ENCODE measurements at regions not wholly inside any gene's neighbourhood (a gene's known extent, or its start where the extent isn't known, plus 50 kb on each side); places are given as distances from the start of the nearest gene placed in this dataset.

- intact Hi-C loops (cut with DNase I): no loop called here
- 93% methylated on average over 3 of the region's 3 CpGs for WGBS
- Histone ChIP-seq H3K4me1 (ENCODE audit: control insufficient read depth, insufficient read depth, low read length) (peaks cover 2% of the 10 kb centered on the region), H3K27ac (ENCODE audit: low read length) (no peak overlapping the region), H3K4me3 (ENCODE audit: low read length) (no peak overlapping the region), H3K9me3 (ENCODE audit: control insufficient read depth, low read length) (no peaks in the 10 kb centered on the region), H3K27me3 (ENCODE audit: control insufficient read depth, insufficient read depth) (no peaks in the 10 kb centered on the region)
- DNase-seq: no peak
- no peak for ATAC-seq
Observed at GRCh38 chr1:229030630-229031029, 240.3 kb upstream of the RAB4A start.

GRCh38 chr1:229031061-229031460 lies 239.8 kb upstream of the RAB4A start:
- Histone ChIP-seq H3K27me3 (ENCODE audit: control insufficient read depth, insufficient read depth) (no peaks in the 10 kb centered on the region), H3K4me3 (ENCODE audit: low read length) (no peak overlapping the region), H3K4me1 (ENCODE audit: control insufficient read depth, insufficient read depth, low read length) (peaks cover 2% of the 10 kb centered on the region), H3K27ac (ENCODE audit: low read length) (no peak overlapping the region), H3K9me3 (ENCODE audit: control insufficient read depth, low read length) (no peaks in the 10 kb centered on the region)
- 79% methylated on average over 10 of the region's 10 CpGs for WGBS
- ATAC-seq: no peak
- DNase-seq: no peak
- intact Hi-C loops (cut with DNase I): no loop called here

- DNase-seq (no peak), ATAC-seq (peak in 1 of 2 donors; percentile 50)
- no peaks in the 10 kb centered on the region for H3K27me3 ChIP-seq (ENCODE audit: control insufficient read depth, insufficient read depth)
- H3K4me3 ChIP-seq (ENCODE audit: low read length): no peak overlapping the region
- peaks cover 2% of the 10 kb centered on the region for H3K4me1 ChIP-seq (ENCODE audit: control insufficient read depth, insufficient read depth, low read length)
- 73% methylated on average over 12 of the region's 12 CpGs for WGBS
- no peaks in the 10 kb centered on the region for H3K9me3 ChIP-seq (ENCODE audit: control insufficient read depth, low read length)
- no peak overlapping the region for H3K27ac ChIP-seq (ENCODE audit: low read length)
- intact Hi-C loops (cut with DNase I): no loop called here
Observed at GRCh38 chr1:229031481-229032341, 239.2 kb upstream of the RAB4A start.

GRCh38 chr1:229032375-229032774 lies 238.5 kb upstream of the RAB4A start:
- Histone ChIP-seq H3K4me3 (ENCODE audit: low read length) (no peak overlapping the region), H3K27ac (ENCODE audit: low read length) (no peak overlapping the region), H3K4me1 (ENCODE audit: control insufficient read depth, insufficient read depth, low read length) (peaks cover 2% of the 10 kb centered on the region), H3K27me3 (ENCODE audit: control insufficient read depth, insufficient read depth) (no peaks in the 10 kb centered on the region), H3K9me3 (ENCODE audit: control insufficient read depth, low read length) (no peaks in the 10 kb centered on the region)
- DNase-seq: no peak
- ATAC-seq: peak in 1 of 2 donors; percentile 70
- intact Hi-C loops (cut with DNase I): no loop called here
- WGBS: 66% methylated on average over 1 of the region's 1 CpG

- ATAC-seq: no peak
- 82% methylated on average over 4 of the region's 4 CpGs for WGBS
- intact Hi-C loops (cut with DNase I): no loop called here
- Histone ChIP-seq H3K27me3 (ENCODE audit: control insufficient read depth, insufficient read depth) (no peaks in the 10 kb centered on the region), H3K9me3 (ENCODE audit: control insufficient read depth, low read length) (no peaks in the 10 kb centered on the region), H3K4me1 (ENCODE audit: control insufficient read depth, insufficient read depth, low read length) (peaks cover under 1% of the 10 kb centered on the region), H3K27ac (ENCODE audit: low read length) (no peak overlapping the region), H3K4me3 (ENCODE audit: low read length) (no peak overlapping the region)
- no peak for DNase-seq
Observed at GRCh38 chr1:229033480-229033879, 237.4 kb upstream of the RAB4A start.

- Histone ChIP-seq H3K27me3 (ENCODE audit: control insufficient read depth, insufficient read depth) (no peaks in the 10 kb centered on the region), H3K4me3 (ENCODE audit: low read length) (no peak overlapping the region), H3K4me1 (ENCODE audit: control insufficient read depth, insufficient read depth, low read length) (no peaks in the 10 kb centered on the region), H3K9me3 (ENCODE audit: control insufficient read depth, low read length) (no peaks in the 10 kb centered on the region), H3K27ac (ENCODE audit: low read length) (no peak overlapping the region)
- ATAC-seq (peak in 1 of 2 donors; percentile 52), DNase-seq (no peak)
- intact Hi-C loops (cut with DNase I): no loop called here
- WGBS: 60% methylated on average over 3 of the region's 3 CpGs
Observed at GRCh38 chr1:229034342-229034741, 236.6 kb upstream of the RAB4A start.

- Histone ChIP-seq H3K4me1 (ENCODE audit: control insufficient read depth, insufficient read depth, low read length) (no peaks in the 10 kb centered on the region), H3K27me3 (ENCODE audit: control insufficient read depth, insufficient read depth) (no peaks in the 10 kb centered on the region), H3K4me3 (ENCODE audit: low read length) (no peak overlapping the region), H3K9me3 (ENCODE audit: control insufficient read depth, low read length) (no peaks in the 10 kb centered on the region), H3K27ac (ENCODE audit: low read length) (no peak overlapping the region)
- intact Hi-C loops (cut with DNase I): no loop called here
- no peak for DNase-seq
- 84% methylated on average over 6 of the region's 6 CpGs for WGBS
- no peak for ATAC-seq
Observed at GRCh38 chr1:229035054-229035747, 235.7 kb upstream of the RAB4A start.

- H3K27me3 ChIP-seq (ENCODE audit: control insufficient read depth, insufficient read depth): no peaks in the 10 kb centered on the region
- H3K4me1 ChIP-seq (ENCODE audit: control insufficient read depth, insufficient read depth, low read length): no peaks in the 10 kb centered on the region
- no peak overlapping the region for H3K27ac ChIP-seq (ENCODE audit: low read length)
- H3K9me3 ChIP-seq (ENCODE audit: control insufficient read depth, low read length): no peaks in the 10 kb centered on the region
- 52% methylated on average over 2 of the region's 2 CpGs for whole genome bisulfite sequencing
- DNase-seq: no peak
- no peak overlapping the region for H3K4me3 ChIP-seq (ENCODE audit: low read length)
- intact Hi-C loops (cut with DNase I): no loop called here
- ATAC-seq: no peak
Observed at GRCh38 chr1:229035748-229036082, 235.2 kb upstream of the RAB4A start.

- Histone ChIP-seq H3K4me3 (ENCODE audit: low read length) (no peak overlapping the region), H3K4me1 (ENCODE audit: control insufficient read depth, insufficient read depth, low read length) (no peaks in the 10 kb centered on the region), H3K27me3 (ENCODE audit: control insufficient read depth, insufficient read depth) (no peaks in the 10 kb centered on the region), H3K9me3 (ENCODE audit: control insufficient read depth, low read length) (no peaks in the 10 kb centered on the region), H3K27ac (ENCODE audit: low read length) (no peak overlapping the region)
- ATAC-seq (no peak), DNase-seq (no peak)
- intact Hi-C loops (cut with DNase I): no loop called here
- 95% methylated on average over 4 of the region's 4 CpGs for WGBS
Observed at GRCh38 chr1:229037806-229038405, 233.0 kb upstream of the RAB4A start.

- WGBS: 94% methylated on average over 6 of the region's 6 CpGs
- Histone ChIP-seq H3K9me3 (ENCODE audit: control insufficient read depth, low read length) (no peaks in the 10 kb centered on the region), H3K27me3 (ENCODE audit: control insufficient read depth, insufficient read depth) (no peaks in the 10 kb centered on the region), H3K27ac (ENCODE audit: low read length) (no peak overlapping the region), H3K4me3 (ENCODE audit: low read length) (no peak overlapping the region), H3K4me1 (ENCODE audit: control insufficient read depth, insufficient read depth, low read length) (no peaks in the 10 kb centered on the region)
- intact Hi-C loops (cut with DNase I): no loop called here
- ATAC-seq: no peak
- DNase-seq: no peak
Observed at GRCh38 chr1:229040630-229041358, 230.1 kb upstream of the RAB4A start.

GRCh38 chr1:229041946-229042345 lies 229.0 kb upstream of the RAB4A start:
- H3K27me3 ChIP-seq (ENCODE audit: control insufficient read depth, insufficient read depth): no peaks in the 10 kb centered on the region
- no peaks in the 10 kb centered on the region for H3K9me3 ChIP-seq (ENCODE audit: control insufficient read depth, low read length)
- H3K27ac ChIP-seq (ENCODE audit: low read length): no peak overlapping the region
- DNase-seq (no peak), ATAC-seq (no peak)
- intact Hi-C loops (cut with DNase I): no loop called here
- H3K4me1 ChIP-seq (ENCODE audit: control insufficient read depth, insufficient read depth, low read length): no peaks in the 10 kb centered on the region
- WGBS: 74% methylated on average over 9 of the region's 9 CpGs
- no peak overlapping the region for H3K4me3 ChIP-seq (ENCODE audit: low read length)

Measured in right cardiac atrium (tissue), 5 donors.